Stimulated activated CD4-positive, alpha-beta T cell treated with anti-CD3 and anti-CD28 coated beads, Interleukin-15, amount 100 ng/mL, for 48 hours (primary cell): ENCODE measurements at regions not wholly inside any gene's neighbourhood (a gene's known extent, or its start where the extent isn't known, plus 50 kb on each side); places are given as distances from the start of the nearest gene placed in this dataset.

Experiments
- DNase-seq, 2 donors: peaks; one replicate each; pipeline ENCODE4 v3.0.0-alpha.2; 2020; ENCODE audit warnings: low read depth in 2 of 2

- no peak for DNase-seq
Observed at GRCh38 chr6:137353842-137354397, 134.7 kb upstream of the IFNGR1 start.

DNA sequence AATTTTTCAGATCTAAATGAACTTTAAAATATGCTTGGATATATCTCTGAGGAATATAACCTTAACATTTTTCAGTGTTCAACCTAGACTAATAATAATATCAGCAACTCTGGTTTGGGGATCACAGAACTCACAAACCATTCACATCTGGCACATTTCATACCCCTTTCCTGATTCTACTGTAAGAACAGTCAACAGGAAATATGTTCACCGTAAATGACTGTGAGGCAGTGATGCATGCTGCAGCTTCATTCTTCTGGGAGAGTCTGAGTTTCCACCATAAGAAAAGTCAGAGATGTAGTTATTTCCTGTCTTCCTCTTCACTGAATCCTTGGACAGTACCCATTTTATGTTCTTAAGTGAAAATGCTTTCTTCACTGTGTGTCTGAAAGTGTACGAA lies 134.2 kb upstream of the IFNGR1 start:
- no peak for DNase-seq

DNA sequence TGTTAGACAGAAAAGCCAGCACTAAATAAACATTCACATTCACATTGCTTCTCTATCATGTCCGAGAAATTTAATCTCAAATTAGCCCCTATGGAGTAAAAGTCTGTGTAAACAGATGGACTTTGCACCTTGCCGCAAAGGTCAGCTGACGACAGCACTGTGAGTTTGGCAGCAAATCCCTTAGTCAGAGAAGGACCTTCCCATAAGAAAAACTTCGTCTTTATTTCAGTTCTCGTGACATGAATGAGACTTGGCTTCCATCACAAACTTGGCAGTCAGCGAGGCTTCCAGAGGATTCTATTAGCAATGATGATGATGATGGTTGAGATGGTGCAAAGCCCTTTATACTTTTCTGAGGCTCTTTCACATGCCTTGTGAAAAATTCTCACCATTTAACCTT lies 133.7 kb upstream of the IFNGR1 start:
- DNase-seq, result no peak

DNA sequence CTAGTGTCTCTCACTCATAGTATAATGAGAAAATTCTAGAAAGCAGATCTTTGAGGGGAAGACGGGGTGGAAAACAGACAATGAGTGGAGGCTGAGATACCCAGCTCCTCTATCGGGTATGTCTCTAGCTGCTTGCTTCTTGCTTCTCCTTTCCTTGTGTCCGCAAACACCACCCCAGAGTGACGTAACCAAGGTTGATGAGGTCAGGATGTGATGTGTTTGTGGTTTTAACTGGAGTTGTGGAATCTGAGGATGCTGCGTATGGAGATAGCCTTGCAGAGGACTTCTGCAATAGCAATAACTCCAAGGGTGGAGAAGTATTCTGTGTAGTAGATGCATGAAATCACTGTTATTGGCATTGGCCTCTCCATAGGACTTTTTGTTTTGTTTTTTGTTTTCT lies 132.7 kb upstream of the IFNGR1 start:
- no peak for DNase-seq

GRCh38 chr6:137350857-137351256 lies 131.7 kb upstream of the IFNGR1 start:
- DNase-seq, result no peak

DNA sequence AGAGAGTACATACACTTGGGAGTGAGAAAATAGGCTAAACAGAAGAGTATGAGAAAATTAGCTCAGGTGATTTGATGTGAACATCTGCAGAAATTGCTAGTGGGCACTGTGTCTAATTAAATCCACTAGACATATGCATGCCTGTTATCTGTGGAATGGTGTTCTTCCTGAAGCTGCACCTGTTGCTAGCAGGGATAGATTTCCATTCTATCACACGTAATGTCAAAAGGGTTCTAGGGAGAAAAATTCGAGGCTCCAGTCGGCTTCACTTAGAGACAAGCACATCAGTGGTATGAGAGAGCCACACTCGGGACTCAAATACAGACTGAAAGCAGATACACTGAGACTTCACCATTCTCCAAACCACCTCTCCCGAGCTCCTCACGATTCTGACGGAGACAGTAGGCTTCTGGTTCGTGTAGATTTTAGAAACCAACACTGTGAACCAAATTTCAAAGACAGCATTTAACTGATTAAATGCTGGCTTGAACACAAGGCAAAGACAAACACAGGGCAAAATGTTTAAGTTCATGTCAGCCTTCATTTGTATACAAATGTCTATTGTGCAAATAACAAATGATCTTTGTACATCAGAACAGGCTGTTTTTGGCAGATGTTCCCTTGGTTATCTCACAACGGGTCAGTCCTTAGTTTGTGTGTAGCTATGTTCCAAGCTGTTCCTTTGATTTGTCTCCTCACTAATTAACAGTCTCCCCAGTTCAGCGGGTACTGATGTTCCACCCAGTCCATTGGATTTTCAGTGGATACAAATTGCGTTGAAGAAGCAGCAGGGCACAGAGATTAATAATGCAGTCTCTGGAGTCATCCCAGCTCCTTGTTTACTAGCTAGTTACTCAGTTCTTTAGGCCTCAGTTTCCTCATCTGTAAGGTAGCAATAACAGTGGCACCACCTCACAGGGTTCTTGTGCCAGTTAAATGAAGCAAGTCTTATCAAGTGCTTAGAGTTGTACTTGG lies 131.0 kb upstream of the IFNGR1 start:
- DNase-seq, result no peak

GRCh38 chr6:137348777-137349176 lies 129.6 kb upstream of the IFNGR1 start:
- no peak for DNase-seq

DNA sequence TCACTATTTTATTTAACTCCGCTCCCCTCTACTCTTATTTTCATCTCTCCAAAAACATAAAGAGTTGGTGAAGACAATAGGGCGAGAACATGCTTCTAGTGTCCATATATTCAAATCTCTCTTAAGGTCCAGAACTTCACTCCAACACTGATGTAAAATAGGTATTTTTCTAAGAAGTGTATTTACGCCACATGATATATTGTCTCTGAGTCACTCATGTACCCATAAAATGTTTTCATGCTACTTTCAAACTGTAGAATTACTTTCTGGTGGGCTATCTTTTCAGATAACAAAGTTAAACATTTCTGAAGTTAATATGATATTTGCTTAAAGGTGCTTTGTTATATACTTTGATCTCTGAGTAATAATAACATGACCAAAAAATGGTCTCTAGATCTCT lies 124.1 kb upstream of the IFNGR1 start:
- no peak for DNase-seq

DNA sequence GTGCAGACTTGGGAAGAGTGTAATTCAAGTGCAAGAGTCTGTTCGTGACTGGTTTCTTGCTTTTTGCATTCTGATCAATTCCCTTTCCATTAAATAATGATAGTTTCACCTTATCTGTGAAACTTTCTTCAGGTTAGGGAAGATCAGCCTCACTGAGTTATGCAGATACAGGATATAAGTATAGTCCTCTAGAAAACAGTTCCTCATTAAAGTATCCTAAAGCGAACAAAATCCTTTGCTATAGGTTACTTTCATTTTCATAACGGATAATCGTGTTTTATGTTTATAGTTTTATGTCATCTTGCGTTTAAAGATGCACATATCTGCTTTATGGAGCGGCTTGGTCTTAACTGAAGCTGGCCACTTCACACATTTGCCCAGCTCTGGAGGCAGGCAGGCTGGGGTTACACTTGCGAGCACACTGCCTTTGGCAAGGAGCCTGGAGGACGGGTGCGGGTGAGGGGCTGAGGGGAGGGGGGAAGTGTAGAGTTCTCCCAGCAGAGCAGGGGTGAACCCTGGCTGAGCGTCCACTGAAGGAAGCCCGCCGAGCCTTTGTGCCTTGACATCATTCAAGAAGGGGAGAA lies 123.5 kb upstream of the IFNGR1 start:
- DNase-seq, result no peak

DNA sequence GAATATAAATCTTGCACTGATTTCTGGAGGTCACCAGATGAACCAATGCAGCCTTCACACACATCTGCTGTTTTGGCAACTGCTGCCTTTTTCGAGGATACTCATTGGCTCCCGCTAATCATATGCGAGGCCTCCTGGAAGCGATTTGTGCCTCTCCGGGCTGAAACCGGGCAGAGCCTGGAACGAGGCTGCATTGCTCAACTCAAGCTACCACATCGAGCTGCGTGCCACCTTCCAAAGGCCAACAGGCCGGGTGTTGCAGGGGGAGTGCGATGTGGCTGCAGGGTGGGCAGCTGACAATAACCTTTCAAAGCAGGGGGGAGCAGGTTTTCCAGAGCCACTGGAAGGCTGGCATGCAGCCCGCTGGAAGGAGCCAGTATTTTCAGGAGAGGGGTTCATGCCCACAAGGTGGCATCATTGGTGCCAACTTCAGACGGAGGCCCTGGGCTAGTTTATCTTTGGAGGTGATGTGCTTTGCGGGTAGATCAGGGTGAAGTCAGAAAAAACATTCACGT lies 122.6 kb upstream of the IFNGR1 start:
- peak; percentile 4 to 10 for DNase-seq

DNA sequence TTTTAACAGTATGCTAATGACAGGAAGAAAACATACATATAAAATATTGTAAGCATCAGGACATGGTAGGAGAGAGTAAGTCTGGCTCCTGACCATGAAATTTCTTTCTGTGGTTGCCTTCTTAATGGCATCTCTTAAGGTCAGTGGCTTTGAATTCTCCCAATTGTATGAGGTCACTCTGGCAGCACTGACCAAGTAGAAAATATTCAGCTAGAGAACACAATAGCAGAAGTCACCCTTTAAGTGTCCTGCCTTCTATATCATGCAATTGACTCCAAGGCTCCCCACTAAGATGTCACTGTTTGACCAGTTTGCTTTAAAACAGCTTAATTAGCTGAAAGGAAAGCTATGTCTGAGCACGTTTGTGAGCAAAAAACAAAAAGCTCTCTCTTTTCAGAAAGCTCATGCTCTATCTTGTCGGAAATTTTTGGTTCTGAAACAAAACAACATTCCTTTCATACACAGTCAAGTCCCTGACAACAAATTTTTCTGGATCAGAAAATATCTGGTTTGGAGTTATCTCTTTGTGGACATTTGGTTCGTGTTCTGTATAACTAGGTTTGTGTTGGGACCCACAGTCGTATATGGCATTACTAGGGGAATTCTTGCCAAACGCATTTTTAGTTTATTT lies 120.9 kb upstream of the IFNGR1 start:
- DNase-seq, result no peak

DNA sequence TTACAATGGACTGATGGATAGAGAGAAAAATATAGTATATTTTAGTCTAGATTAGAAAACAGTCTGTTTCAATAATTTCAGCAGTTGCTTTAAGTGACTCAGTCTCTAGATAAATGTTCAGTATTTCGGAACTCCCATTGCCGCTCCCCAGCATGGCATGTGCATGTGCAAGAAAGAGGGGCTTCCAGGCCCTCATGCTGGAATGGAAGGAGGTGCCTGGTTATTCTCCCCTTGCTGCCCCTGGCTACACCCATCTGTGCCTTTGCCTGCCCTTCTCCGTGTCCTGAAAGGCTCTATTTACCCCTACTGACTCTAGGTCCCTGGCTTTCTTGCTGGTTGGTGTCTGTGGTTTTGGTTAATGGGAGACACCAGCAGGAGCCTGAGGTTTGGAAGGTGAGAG lies 115.7 kb upstream of the IFNGR1 start:
- DNase-seq, result no peak

GRCh38 chr6:137334094-137334493 lies 114.9 kb upstream of the IFNGR1 start:
- DNase-seq, result no peak

- no peak for DNase-seq
Observed at GRCh38 chr6:137332637-137333280, 113.6 kb upstream of the IFNGR1 start.

- no peak for DNase-seq
Observed at GRCh38 chr6:137323860-137324259, 104.7 kb upstream of the IFNGR1 start.

DNA sequence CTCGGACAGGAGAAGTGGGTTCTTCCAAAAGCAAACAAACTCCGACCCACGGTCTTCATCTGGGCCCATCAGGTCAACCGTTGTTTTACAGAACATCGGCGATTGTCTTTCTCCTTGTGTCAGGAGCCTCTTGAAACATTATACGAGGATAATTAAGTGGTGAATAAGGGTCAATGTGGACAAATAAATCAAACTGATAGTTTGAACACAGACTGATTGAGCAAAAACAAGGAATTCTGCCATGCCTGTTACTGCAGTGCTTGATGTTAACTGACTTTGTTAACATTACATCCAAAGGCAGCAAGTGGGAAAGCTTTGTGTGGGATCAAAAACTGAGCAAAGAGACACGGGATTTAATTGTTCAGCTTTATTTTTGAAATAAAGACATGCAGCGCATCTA lies 101.1 kb upstream of the IFNGR1 start:
- DNase-seq, result no peak

- no peak for DNase-seq
Observed at GRCh38 chr6:137316626-137317025, 97.4 kb upstream of the IFNGR1 start.

DNA sequence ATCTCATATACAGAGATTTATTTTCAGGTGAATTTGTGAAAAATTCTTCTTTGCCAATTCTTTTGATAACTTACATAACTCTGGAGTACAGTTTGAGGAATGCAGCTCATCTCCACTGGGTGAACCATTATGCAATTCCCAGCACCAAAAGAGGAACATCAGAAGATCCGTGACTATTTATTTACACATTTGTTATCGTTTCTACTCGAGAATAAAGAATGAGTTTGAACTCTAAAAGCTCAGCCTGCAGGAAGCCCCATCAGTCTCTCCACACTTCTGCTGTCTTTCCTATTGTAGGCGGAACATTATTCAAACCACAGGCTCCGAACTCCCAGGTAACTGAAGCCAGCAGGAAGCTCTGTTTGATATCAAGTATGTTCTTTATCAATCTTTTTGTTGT lies 95.9 kb upstream of the IFNGR1 start:
- no peak for DNase-seq

GRCh38 chr6:137313928-137314855 lies 95.0 kb upstream of the IFNGR1 start:
- peak; percentile 42 to 58 for DNase-seq

- no peak for DNase-seq
Observed at GRCh38 chr6:137313211-137313610, 94.0 kb upstream of the IFNGR1 start.

DNA sequence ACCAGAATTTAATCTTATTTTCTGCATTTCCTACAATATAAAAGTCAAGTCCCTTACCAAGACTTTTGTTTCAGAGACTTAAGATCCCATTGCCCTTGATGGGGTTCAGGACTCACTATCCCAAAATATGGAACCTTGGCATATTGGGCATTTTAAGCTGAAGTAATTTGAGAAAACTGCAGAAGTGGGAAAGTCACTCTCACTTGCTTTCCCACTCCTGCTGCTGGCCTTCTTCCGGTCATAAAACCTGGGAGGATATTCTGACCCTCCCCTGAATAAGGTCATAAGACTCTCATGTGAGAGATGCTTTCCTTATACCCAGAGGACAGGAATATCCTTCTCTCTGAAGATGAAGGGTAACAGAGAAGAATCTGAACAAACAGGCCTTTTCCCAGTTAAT lies 92.8 kb upstream of the IFNGR1 start:
- no peak for DNase-seq
